ENCODE measurements at regions not wholly inside any gene's neighbourhood (a gene's known extent, or its start where the extent isn't known, plus 50 kb on each side); places are given as distances from the start of the nearest gene placed in this dataset.

GRCh38 chr12:13841358-13841757, 140.0 kb downstream of the GRIN2B start:
- no peak for DNase-seq (ENCODE audit: low read depth in 2 of 2)

- DNase-seq (ENCODE audit: low read depth in 2 of 2): no peak
These were observed 141.8 kb downstream of the GRIN2B start for GRCh38 chr12:13839365-13840336.

GRCh38 chr12:13836099-13836498, 145.3 kb downstream of the GRIN2B start:
- DNase-seq (ENCODE audit: low read depth in 2 of 2): no peak

GRCh38 chr12:13835652-13836051, 145.8 kb downstream of the GRIN2B start:
- DNase-seq (ENCODE audit: low read depth in 2 of 2): no peak

GRCh38 chr12:13834241-13834640, 147.2 kb downstream of the GRIN2B start:
- no peak for DNase-seq (ENCODE audit: low read depth in 2 of 2)

- no peak for DNase-seq (ENCODE audit: low read depth in 2 of 2)
These were observed 164.3 kb downstream of the GRIN2B start for GRCh38 chr12:13817131-13817530.

- no peak for DNase-seq (ENCODE audit: low read depth in 2 of 2)
These were observed 165.0 kb downstream of the GRIN2B start for GRCh38 chr12:13816394-13816793.

- no peak for DNase-seq (ENCODE audit: low read depth in 2 of 2)
These were observed 169.2 kb downstream of the GRIN2B start for GRCh38 chr12:13812168-13812567.

GRCh38 chr12:13811061-13811460, 170.3 kb downstream of the GRIN2B start:
- DNase-seq (ENCODE audit: low read depth in 2 of 2): no peak

GRCh38 chr12:13805041-13805440, 176.4 kb downstream of the GRIN2B start:
- no peak for DNase-seq (ENCODE audit: low read depth in 2 of 2)

- DNase-seq (ENCODE audit: low read depth in 2 of 2): no peak
These were observed 179.9 kb downstream of the GRIN2B start for GRCh38 chr12:13801543-13801942.

GRCh38 chr12:13799574-13799973, 181.8 kb downstream of the GRIN2B start:
- no peak for DNase-seq (ENCODE audit: low read depth in 2 of 2)

GRCh38 chr12:13798162-13798561, 183.2 kb downstream of the GRIN2B start:
- DNase-seq (ENCODE audit: low read depth in 2 of 2): no peak

GRCh38 chr12:13794706-13795105, 186.7 kb downstream of the GRIN2B start:
- DNase-seq (ENCODE audit: low read depth in 2 of 2): no peak

GRCh38 chr12:13790317-13790716, 191.1 kb downstream of the GRIN2B start:
- DNase-seq (ENCODE audit: low read depth in 2 of 2): no peak

GRCh38 chr12:13788626-13789025, 192.8 kb downstream of the GRIN2B start:
- no peak for DNase-seq (ENCODE audit: low read depth in 2 of 2)

GRCh38 chr12:13786646-13787045, 194.8 kb downstream of the GRIN2B start:
- DNase-seq (ENCODE audit: low read depth in 2 of 2): no peak

GRCh38 chr12:13784504-13784903, 196.9 kb downstream of the GRIN2B start:
- no peak for DNase-seq (ENCODE audit: low read depth in 2 of 2)

GRCh38 chr12:13780453-13780852, 200.9 kb downstream of the GRIN2B start:
- DNase-seq (ENCODE audit: low read depth in 2 of 2): no peak

GRCh38 chr12:13777374-13777773, 204.0 kb downstream of the GRIN2B start:
- DNase-seq (ENCODE audit: low read depth in 2 of 2): no peak

GRCh38 chr12:13772264-13772663, 209.1 kb downstream of the GRIN2B start:
- DNase-seq (ENCODE audit: low read depth in 2 of 2): no peak

GRCh38 chr12:13770576-13770975, 210.8 kb downstream of the GRIN2B start:
- DNase-seq (ENCODE audit: low read depth in 2 of 2): no peak

GRCh38 chr12:13769966-13770365, 211.4 kb downstream of the GRIN2B start:
- no peak for DNase-seq (ENCODE audit: low read depth in 2 of 2)

GRCh38 chr12:13769273-13769672, 212.1 kb downstream of the GRIN2B start:
- DNase-seq (ENCODE audit: low read depth in 2 of 2): no peak

All from fibroblast of skin of left biceps (primary cell).